Testis (tissue), 2 donors: ENCODE measurements at regions not wholly inside any gene's neighbourhood (a gene's known extent, or its start where the extent isn't known, plus 50 kb on each side); places are given as distances from the start of the nearest gene placed in this dataset.

ENCODE experiments used
- POLR2A ChIP-seq: fragments of 450-650 bp; IDR thresholded peaks from one replicate; pipeline ENCODE4 v1.6.1; 2017; ENCODE audit warnings: antibody characterized with exemption, mild to moderate bottlenecking, moderate library complexity
- TF ChIP-seq, protein P1 (sequence below), 3 experiments: fragments of 450-650 bp in 2 of 3; fragments of 200-600 bp in 1 of 3; sonication (generic) in 1 of 3; IDR thresholded peaks; one replicate each; pipeline ENCODE4 v1.5.1; 2016 to 2019; ENCODE audit warnings: antibody characterized with exemption in 3 of 3, mild to moderate bottlenecking in 2 of 3, moderate library complexity in 1 of 3

DNA sequence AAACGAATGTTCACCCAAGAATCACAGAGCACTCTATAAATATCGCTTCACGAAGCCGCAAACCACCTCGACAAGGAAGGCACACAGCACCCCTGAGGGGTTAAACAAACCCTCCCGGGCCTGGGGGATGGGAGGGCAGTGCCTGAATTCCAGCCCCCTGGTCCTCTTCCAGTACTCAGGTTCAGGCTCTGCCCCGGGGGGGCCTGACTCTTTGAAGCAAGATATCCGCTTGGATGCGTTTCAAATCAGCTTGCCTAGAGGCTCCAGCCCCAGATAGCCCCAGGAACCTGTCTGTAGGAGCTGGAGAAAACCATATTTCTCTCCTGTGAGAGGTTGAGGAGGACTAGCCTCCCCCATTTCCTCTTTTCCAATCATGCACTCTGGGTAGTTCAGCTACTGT lies 194.7 kb downstream of the WNT5A start:
- no peak for TF ChIP-seq POLR2A
- TF ChIP-seq, protein P1, sequence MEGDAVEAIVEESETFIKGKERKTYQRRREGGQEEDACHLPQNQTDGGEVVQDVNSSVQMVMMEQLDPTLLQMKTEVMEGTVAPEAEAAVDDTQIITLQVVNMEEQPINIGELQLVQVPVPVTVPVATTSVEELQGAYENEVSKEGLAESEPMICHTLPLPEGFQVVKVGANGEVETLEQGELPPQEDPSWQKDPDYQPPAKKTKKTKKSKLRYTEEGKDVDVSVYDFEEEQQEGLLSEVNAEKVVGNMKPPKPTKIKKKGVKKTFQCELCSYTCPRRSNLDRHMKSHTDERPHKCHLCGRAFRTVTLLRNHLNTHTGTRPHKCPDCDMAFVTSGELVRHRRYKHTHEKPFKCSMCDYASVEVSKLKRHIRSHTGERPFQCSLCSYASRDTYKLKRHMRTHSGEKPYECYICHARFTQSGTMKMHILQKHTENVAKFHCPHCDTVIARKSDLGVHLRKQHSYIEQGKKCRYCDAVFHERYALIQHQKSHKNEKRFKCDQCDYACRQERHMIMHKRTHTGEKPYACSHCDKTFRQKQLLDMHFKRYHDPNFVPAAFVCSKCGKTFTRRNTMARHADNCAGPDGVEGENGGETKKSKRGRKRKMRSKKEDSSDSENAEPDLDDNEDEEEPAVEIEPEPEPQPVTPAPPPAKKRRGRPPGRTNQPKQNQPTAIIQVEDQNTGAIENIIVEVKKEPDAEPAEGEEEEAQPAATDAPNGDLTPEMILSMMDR (IDR thresholded peaks at IDR 0.05), result no peak
